Right renal cortex interstitium (tissue), 3 donors: ENCODE measurements at regions not wholly inside any gene's neighbourhood (a gene's known extent, or its start where the extent isn't known, plus 50 kb on each side); places are given as distances from the start of the nearest gene placed in this dataset.

Experiments used
- DNase-seq, 3 donors: peaks; one replicate each; pipeline ENCODE4 v3.0.0-alpha.2; 2013; ENCODE audit warnings: low read depth in 3 of 3, low spot score in 2 of 3

DNA sequence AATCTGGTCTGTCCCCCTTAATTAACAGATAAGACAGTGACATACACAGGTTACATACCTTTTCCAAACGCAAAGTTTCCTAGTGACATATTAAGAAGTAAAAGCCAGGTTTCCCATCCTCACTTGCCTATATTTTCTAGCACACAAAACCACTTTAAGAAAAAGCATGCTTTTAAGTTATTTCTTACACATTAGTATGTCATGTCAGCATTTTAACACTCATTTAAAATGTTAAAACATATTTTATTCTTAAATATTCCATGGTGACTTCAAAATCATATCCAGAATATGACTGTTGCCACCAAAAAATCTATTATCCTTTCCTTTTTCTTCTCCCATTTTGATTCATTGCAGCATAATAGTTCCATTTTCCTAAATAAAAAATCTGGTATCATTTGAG is 1830.2 kb downstream of the STIM2 start:
- DNase-seq, result no peak

DNA sequence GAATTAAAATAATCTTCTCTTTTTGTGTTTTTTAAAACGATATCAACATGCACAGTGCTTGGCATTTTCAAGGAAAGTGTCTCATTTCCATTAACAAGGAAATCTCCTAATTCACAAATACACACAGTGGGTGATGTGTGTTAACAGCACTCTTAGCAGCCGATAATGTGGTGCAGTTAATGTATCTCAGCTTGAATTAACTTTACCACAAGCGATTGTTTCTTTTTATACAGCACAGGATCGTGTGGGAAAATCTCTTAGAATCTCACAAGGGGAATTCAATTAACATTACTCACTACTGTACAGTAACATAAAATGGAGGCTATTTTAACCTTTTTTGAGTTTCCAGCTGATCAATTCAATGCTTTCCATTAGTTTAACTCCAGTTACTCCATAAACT is 1841.9 kb downstream of the STIM2 start:
- DNase-seq, result no peak

DNA sequence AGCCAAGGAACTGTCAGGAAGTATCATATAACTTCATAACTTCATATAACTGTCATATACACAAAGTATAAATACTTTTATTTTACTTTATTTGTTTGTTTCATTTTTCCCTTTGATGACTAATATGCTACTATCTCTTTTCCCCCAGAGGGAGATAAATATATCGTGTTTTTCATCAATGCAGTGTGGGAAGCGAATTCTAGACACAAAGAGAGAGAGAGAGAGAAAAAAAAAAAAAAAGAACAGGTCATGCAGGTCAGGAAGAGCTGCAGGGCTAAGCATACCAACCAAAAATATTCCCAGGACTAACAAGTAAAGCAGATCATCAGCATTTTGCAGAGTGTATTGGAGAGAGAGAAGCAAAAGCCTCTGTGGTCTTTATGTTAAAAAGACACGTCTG is 1849.2 kb downstream of the STIM2 start:
- no peak for DNase-seq

DNA sequence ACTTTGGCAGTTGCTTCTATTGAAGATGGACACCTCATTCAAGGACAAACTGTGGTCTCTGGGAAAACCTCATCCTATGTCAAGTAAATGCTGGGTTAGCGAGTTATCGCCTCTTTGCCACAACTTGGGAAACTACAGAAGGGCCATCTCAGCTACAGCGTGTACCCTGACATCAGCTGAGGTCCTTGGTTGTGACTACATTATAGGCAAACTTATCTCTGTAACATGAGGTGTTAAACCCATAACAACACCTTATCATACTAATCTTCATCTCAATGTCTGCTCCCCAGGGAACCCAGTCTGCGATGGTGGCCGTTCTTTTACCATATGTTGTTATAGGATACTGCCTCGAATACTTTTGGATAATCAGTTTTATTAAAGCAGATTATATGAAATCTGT is 1862.7 kb downstream of the STIM2 start:
- DNase-seq, result no peak

DNA sequence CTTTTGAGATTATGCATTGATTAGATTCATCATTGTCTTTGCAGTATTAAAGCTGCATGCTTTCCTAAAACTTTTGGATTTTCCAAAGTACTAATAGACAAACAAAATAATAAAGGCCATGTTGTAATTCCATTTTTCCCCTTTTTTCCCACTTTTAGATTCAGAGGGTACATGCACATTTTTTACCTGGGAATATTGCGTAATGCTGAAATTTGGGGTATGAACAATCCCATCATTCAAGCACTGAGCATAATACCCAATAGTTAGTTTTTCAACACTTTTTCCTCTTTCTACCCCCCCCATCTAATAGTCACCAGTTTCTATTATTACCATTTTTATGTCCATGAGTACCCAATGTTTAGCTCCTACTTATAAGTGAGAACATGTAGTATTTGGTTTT is 1863.6 kb downstream of the STIM2 start:
- DNase-seq, result no peak

DNA sequence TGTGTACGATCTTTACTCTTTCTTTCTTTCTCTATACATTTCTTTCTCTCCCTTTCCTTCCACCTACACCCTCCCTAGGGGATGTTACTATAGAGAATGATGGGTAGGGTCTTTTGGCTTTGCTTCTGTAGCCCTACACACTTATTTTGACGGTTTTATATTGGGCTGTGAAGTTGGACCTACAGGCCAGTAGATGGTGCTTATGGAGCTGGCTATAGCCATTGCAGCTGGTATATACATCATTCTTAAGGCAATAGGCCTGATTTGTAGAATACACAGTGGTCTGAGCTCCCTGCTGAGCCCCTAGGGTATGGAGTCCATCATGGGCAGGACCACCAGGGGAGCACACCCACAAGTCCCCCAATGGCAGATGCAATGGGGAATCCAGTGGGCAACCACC is 1869.7 kb downstream of the STIM2 start:
- DNase-seq, result no peak

DNA sequence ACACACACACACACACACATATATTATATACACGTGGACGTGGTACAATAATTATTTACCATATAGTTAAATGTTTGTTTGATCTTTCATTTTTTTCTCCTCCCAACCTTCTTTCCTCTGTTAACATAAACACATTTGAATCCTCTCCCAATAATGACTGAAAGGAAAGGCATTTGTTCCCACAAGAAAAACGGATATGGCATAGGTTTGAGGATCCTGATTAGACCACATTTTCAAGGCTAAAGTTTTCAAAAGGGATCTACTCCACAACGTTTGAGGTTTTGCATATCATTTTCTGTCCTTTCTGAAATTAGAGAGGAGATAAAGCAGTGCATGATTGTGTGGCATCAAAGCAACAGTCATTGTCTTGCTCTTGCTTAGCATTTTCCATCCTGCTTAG is 1883.4 kb downstream of the STIM2 start:
- no peak for DNase-seq

DNA sequence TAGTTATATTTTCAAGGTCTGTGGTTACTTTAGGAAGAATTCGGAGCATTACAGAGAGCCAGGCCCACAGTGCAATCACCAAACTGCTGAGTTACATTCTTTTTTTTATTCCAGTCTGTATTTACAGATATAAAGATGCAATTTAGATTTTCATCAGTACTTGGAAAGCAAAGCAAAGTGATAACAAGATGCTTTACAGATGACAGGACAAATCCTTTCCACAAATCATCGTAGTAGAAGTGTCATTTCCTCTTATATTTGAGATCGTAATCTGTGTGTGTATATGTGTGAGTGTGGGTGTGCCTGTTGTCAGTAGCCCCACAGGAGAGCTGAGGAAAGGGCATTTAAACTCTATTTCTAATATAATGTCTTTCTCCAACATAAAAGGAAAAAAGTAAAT is 1893.7 kb downstream of the STIM2 start:
- no peak for DNase-seq

DNA sequence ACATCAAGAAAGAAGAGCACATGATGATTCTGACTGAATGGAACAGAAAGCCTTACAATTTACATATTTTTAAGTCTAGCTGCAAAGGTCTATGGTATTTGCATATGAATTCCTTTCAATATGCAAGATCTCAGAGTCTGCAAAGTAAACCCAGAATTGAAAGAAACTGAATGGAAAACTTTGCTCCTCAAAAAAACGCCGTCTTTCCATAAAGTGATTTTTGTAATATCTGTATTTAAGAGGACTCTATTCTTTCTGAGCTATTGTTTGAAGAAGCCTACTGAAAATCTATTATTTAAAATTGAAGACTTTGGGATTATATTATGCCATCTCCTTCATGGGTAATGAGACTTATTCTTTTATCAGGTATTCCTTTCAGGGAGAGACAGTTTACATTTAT is 1894.4 kb downstream of the STIM2 start:
- no peak for DNase-seq

DNA sequence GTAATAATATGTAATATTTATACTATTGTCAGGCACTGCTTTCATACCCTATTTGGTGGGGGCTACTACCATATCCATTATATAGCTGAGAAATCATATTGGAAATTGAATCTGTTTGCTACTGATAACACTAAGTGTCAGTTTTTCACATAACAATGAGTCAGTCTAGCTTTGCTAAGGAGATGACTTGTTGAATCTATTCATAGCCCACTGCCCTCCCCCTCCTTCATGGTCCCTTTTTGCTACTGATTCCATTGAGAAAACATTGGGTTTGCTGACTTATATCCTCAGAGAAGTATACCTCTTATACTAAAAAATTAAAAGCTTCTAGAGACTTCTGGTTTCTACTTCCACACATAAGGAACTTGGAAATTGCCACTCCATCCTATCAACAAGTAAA is 1898.4 kb downstream of the STIM2 start:
- no peak for DNase-seq

DNA sequence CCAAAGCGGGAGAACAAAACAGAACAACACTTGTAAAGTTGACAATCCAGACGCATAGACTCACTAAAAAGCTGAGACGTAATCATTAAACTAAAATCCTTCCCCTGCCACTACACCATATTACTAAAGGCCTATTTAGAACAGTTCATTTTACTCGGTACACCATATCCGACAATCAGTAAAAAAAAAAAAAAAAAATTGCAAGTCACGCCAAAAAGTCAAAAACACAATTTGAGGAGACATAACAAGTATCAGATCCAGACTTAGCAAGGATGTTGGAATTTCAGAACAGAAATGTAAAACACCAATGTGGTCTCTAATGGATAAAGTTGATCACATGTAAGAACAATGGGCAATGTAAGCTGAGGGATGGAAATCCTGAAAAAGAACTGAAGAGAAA is 1899.4 kb downstream of the STIM2 start:
- no peak for DNase-seq

DNA sequence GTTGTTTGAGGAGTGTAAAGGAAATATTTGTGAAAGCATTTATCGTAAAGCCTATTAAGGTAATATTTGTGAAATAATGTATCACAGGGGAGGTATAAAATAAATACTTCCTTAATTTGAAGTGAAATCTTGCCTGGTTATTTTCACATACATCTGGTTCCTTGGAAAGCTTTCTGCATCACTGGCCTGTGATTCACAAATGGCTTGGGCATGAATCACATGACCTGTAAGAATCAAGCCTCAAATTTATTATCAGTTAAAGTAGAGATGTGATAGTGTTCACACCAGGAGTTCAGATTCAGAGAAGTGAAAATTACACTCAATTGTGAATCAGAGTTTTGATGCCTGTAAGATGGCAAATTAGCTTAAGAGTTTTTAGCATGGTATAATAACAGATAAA is 1911.4 kb downstream of the STIM2 start:
- no peak for DNase-seq

DNA sequence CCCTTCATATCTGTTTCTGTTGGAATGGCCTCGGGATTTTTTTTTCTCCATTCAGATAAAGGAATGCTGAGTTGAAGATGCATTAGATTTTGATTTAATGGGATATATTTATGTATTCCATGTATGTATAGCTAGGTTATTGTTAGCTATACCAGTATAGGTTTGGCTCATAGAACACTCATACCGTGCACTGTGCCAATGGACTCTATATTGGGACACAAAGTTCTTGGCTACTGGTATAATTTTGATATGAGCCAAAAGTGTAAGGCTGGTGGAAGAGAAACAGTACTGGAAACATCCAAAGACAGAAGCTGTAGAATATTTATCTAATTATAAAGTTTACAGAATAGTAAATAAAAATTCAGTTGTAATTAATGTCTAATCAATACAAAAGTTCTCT is 1912.1 kb downstream of the STIM2 start:
- DNase-seq, result no peak

DNA sequence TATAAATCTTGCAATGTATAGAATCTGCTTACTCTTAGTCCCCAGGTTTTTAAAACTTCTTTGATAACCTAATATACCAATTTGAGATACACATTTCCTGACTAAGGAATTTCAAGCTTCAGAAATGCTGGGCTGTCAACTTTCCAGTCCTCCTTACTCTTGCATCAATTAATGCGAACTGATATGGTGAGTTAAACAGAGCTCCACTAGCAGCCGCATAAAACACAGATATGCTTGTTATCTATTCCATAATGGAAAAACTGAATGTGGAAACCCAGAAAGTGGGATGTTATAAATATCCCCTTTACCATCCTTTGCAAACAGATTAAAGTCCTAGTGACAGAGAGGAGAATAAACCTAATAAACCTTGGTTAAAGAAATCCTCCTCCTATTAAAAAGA is 1913.7 kb downstream of the STIM2 start:
- DNase-seq, result no peak

DNA sequence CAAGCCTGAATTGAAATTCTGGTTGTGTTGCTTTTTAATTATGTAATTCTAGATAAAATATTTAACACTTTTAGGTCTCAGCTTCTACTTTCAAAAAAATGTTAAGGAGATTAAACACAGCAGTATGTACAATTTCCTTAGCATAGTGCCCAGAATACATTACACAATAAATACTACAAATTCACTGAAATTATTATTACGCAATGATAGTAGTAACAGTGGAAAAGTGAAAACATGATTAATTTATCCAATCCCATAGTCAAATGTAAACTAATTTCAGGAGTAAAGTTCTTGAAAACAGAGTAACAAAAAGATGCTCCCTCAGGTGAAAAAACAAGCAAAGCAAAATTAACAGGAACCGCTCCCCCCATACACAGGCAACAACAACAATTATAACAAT is 1915.4 kb downstream of the STIM2 start:
- DNase-seq, result no peak

DNA sequence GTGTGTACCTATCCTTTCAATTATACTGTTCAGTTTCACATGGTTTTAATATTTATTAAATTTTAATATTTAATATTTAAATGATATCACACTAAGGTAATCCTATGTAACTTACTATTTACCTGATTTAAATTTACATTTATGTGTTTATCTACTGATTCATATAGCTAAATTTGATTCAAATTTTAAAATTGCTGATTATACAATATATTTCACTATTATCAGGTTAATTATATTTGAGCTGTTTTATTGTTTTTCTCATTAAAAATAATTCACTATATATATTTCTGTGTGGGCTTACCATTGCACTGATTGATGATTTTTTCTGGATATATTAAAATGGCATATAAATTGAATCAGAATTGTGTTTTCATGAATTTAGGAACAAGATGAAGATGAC is 1923.5 kb downstream of the STIM2 start:
- no peak for DNase-seq

DNA sequence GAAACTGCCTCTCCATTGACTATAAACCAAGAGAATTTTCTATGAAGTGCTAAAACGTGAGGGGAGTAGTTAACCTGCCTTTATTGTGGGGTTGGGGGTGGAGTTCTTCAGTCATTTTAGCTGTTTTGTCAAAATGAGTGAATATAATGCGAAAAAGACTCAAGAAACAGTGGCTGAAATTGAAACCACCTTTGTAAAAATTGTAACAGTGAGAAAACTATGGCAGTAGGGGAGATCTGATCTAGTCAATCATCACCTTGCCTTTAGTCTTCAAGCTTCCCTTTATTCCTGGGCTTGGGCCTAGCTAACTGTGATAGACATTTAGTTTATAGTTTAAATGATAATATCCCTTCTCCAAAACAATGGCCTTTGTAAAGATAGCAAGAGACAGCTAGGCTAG is 1927.3 kb downstream of the STIM2 start:
- DNase-seq, result no peak

DNA sequence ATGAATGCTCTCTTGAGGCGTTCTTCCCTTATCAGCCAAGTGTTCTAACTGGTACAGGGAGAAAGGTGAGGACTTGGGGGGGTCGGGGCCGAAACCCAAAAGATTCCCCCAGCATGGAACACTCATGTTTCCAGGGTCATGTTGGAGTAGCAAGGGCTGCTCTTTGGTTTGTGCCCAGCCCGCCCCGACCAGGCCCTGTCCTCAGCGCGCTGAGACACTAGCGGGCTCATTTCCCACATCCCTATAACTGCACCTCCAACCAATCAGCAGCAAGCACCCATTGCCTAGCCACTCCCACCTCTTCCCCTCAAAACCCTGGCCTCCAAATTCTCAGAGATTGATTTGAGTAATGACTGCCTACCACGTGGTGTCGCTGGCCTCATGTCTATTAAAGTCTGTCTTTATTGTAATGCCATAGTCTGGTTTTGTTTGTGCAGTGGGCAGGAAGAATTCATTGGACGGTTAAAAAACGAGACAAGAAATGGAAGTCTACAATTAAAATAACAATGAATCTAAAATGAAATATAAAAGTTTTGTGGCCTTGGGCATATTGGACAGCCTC is 1928.4 kb downstream of the STIM2 start:
- DNase-seq, result no peak

DNA sequence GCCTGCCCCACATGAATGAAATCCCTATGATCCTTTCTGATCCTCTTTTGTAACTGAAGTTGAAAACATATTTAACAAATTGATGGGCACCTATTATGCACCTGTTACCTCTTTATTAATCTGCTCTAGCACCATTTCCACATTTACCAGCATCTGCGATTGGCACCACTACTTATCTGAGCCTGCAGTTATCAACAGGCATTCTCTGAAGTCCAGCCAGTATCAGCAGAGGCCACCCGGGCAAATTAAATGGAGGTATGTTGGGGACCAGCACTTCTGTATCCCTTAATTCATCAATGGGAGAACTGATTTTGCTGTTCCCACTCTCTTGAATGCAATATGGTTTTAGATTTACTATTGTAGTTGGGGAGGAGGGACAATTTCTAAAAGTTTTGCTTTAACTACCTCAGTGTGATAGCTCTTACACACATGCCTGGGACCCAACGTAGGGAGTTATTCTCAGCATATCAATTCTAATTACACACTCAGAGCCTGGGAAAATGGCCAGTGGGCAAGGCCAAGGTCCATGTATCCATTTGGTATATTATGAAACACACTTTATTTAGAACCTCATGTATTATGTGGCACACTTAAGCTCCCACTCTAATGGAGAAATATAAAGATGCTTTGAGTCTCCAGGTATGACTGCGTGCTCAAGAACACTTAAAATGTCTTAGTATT is 1927.1 kb upstream of the PCDH7 start:
- no peak for DNase-seq

DNA sequence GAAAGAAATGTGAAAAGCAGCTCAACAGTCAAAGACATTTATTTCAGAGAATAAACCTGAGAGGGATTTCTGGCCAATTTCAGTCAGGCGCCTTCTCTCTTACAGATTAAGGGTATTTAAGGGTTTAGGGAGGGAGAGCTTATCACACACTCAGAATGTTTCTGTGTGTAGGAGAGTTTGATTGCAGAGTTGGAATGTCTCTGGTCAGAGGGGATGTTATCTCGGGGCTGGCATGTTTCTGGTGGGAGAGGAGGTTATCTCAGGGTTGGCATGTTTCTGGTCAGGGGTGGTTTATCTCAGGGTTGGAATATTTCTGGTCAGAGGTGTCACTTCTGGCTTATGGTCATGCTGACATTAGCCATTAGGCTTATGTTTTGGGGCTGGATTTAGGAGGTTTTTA is 1920.5 kb upstream of the PCDH7 start:
- no peak for DNase-seq

DNA sequence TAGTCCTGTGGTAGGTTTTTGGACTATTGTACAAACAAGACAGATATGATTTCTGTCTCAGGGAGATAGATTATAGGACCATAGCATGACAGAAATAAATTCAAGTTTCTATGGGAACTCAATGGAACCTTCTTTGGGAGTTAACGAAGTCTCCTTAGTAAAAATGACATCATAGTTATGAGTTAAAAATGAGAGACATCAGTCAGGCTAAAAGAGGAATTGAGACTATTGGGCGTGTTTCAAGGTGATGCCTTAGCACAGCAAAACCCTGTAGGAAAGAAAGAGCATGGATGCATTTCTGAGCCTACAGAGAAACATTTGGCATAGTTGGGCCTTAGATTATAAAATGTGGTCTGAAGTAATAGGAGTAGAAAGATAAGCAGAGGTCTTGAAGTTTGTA is 1909.1 kb upstream of the PCDH7 start:
- no peak for DNase-seq

DNA sequence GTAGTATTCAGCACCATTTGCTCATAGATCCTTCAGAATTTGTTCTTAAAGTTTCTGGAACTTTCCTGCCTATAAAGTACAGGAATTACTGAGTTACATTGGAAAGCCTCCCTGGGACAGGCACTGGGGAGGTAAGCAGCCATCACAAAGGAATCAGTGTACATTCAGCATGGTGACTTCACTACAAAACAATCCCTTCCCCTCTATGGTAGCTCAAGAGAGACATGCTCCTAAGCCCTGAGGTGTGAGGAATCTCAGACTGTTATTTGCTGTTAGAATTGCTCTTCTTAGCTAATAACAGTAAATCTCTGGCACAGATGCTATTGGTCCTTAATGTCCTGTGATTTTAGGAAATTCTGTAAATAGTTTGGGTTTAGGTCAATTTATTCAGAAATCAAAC is 1898.0 kb upstream of the PCDH7 start:
- no peak for DNase-seq

DNA sequence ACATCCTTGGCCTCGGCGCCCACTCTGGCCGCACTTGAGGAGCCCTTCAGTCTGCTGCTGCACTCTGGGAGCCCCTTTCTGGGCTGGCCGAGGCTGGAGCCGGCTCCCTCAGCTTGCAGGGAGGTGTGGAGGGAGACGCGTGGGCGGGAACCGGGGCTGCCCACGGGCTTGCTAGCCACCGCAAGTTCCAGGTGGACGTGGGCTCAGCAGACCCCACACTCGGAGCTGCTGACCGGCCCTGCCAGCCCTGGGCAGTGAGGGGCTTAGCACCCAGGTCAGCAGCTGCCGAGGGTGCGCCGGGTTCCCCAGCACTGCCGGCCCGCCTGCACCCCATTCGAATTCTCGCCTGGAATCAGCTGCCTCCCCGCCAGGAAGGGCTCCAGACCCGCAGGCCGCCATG is 1892.3 kb upstream of the PCDH7 start:
- no peak for DNase-seq
